ENCODE measurements at regions not wholly inside any gene's neighbourhood (a gene's known extent, or its start where the extent isn't known, plus 50 kb on each side); places are given as distances from the start of the nearest gene placed in this dataset.

GRCh38 chr9:75389101-75389500, 300.8 kb downstream of the OSTF1 start:
- ChIA-PET CTCF (no interaction called here), POLR2A (no interaction called here)
- H3K9me3 ChIP-seq (ENCODE audit: control insufficient read depth, insufficient read depth, low read depth, low read length): no peaks in the 10 kb centered on the region
- no peaks in the 10 kb centered on the region for H3K4me1 ChIP-seq (ENCODE audit: control insufficient read depth, insufficient read depth, low read length)
- H3K4me3 ChIP-seq (ENCODE audit: low read depth, low read length): no peak overlapping the region
- H3K36me3 ChIP-seq (ENCODE audit: control insufficient read depth in 2 of 2, insufficient read depth in 1 of 2, low read length in 2 of 2): no peaks in the 10 kb centered on the region
- no peak overlapping the region for H3K27ac ChIP-seq (ENCODE audit: extremely low read depth, low read depth, low read length)
- TF ChIP-seq MZF1 (tag by site-specific recombination; IDR thresholded peaks at IDR 0.05; ENCODE audit: borderline replicate concordance): no peak

DNA sequence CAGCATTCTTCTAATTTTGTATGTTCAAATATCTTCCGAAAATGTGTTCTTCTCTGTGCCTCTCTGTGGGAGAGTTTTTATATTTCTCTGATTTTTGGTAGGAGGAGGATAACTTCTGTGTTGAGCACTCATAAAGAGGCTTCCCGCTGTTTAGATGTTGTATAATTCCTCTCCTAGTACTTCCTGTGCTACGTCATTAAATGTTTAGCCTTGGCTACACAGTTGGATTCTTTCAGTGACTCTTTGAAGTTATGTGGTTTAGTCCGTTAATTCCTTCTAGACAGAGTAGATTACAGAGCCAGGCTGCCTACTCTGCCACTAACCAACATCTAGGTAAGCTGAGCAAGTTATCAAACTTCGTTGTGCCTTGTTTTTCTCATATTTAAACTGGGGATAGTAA, 302.6 kb downstream of the OSTF1 start:
- Histone ChIP-seq H3K27ac (ENCODE audit: extremely low read depth, low read depth, low read length) (no peak overlapping the region), H3K4me1 (ENCODE audit: control insufficient read depth, insufficient read depth, low read length) (no peaks in the 10 kb centered on the region), H3K9me3 (ENCODE audit: control insufficient read depth, insufficient read depth, low read depth, low read length) (no peaks in the 10 kb centered on the region), H3K4me3 (ENCODE audit: low read depth, low read length) (no peak overlapping the region), H3K36me3 (ENCODE audit: control insufficient read depth in 2 of 2, insufficient read depth in 1 of 2, low read length in 2 of 2) (no peaks in the 10 kb centered on the region)
- ChIA-PET CTCF (interaction anchor here (0.7 kb wide), 1 partner anchor 9 kb away, joined by 3 read pairs; no protein-coding TSS in a partner anchor), POLR2A (no interaction called here)
- TF ChIP-seq, protein P1, sequence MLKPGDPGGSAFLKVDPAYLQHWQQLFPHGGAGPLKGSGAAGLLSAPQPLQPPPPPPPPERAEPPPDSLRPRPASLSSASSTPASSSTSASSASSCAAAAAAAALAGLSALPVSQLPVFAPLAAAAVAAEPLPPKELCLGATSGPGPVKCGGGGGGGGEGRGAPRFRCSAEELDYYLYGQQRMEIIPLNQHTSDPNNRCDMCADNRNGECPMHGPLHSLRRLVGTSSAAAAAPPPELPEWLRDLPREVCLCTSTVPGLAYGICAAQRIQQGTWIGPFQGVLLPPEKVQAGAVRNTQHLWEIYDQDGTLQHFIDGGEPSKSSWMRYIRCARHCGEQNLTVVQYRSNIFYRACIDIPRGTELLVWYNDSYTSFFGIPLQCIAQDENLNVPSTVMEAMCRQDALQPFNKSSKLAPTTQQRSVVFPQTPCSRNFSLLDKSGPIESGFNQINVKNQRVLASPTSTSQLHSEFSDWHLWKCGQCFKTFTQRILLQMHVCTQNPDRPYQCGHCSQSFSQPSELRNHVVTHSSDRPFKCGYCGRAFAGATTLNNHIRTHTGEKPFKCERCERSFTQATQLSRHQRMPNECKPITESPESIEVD (tag by site-specific recombination; IDR thresholded peaks at IDR 0.05): peak; percentile 13; the same call in 1 of the 2 replicates
- TF ChIP-seq ZNF626 (tag by site-specific recombination; IDR thresholded peaks at IDR 0.05): no peak
- peak; percentile 24; the same call in 1 of the 2 replicates for TF ChIP-seq ZIC2 (tag by site-specific recombination; IDR thresholded peaks at IDR 0.05)

DNA sequence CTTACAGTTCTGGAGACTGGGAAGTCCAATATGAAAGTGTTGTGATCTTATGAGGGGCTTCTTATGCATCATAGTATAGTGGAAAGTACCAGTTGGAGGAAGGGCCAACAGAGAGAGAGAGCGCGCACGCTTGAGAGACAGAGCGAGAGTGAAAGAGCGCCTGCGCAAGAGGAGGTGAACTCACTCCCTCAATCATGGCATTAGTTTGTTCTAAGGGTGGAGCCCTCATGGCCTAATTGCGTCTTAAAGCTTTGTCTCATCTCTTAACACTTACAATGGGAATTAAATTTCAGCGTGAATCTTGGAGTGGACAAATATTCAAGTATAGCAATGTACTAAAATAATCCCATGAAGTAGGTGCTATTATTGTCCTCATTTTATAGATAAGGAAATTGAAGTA, 303.2 kb downstream of the OSTF1 start:
- TF ChIP-seq REPIN1 (tag by site-specific recombination; IDR thresholded peaks at IDR 0.05; ENCODE audit: low read depth) (no peak), ZNF558 (tag by site-specific recombination; IDR thresholded peaks at IDR 0.05) (no peak), ZSCAN16 (tag by site-specific recombination; IDR thresholded peaks at IDR 0.05) (no peak), YY2 (tag by site-specific recombination; IDR thresholded peaks at IDR 0.05) (no peak), ZNF37A (tag by site-specific recombination; IDR thresholded peaks at IDR 0.05) (no peak), ZNF658 (tag by site-specific recombination; IDR thresholded peaks at IDR 0.05) (no peak)
- TF ChIP-seq, protein P2, sequence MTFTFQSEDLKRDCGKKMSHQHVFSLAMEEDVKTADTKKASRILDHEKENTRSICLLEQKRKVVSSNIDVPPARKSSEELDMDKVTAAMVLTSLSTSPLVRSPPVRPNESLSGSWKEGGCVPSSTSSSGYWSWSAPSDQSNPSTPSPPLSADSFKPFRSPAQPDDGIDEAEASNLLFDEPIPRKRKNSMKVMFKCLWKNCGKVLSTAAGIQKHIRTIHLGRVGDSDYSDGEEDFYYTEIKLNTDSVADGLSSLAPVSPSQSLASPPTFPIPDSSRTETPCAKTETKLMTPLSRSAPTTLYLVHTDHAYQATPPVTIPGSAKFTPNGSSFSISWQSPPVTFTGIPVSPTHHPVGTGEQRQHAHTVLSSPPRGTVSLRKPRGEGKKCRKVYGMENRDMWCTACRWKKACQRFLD (tag by site-specific recombination; IDR thresholded peaks at IDR 0.05): no peak
- no peaks in the 10 kb centered on the region for H3K4me1 ChIP-seq (ENCODE audit: control insufficient read depth, insufficient read depth, low read length)
- H3K4me3 ChIP-seq (ENCODE audit: low read depth, low read length): no peak overlapping the region
- CTCF ChIA-PET: no interaction called here
- H3K36me3 ChIP-seq (ENCODE audit: control insufficient read depth in 2 of 2, insufficient read depth in 1 of 2, low read length in 2 of 2): no peaks in the 10 kb centered on the region
- no peaks in the 10 kb centered on the region for H3K9me3 ChIP-seq (ENCODE audit: control insufficient read depth, insufficient read depth, low read depth, low read length)
- POLR2A ChIA-PET: no interaction called here
- no peak overlapping the region for H3K27ac ChIP-seq (ENCODE audit: extremely low read depth, low read depth, low read length)

DNA sequence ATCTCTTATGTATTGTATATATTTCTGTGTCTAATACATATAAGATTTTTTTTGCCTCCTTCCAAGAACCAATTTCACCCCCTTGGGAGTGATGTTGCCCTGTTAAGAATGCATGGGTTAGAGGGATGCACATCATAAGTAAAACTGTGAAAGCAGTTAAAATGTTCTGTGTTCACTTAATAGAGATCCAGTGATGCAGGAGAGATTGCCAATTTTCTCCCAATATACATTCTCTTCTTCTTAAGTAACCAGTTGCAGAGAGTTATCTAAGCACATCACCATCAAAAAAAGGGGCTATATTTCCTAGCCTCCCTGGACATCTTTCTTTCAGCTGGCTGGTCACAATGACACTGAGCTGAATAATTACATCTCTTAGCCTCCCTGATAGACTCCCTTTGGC, 307.0 kb downstream of the OSTF1 start:
- H3K27ac ChIP-seq (ENCODE audit: extremely low read depth, low read depth, low read length): no peak overlapping the region
- POLR2A ChIA-PET: no interaction called here
- no peaks in the 10 kb centered on the region for H3K9me3 ChIP-seq (ENCODE audit: control insufficient read depth, insufficient read depth, low read depth, low read length)
- no peaks in the 10 kb centered on the region for H3K36me3 ChIP-seq (ENCODE audit: control insufficient read depth in 2 of 2, insufficient read depth in 1 of 2, low read length in 2 of 2)
- H3K4me1 ChIP-seq (ENCODE audit: control insufficient read depth, insufficient read depth, low read length): no peaks in the 10 kb centered on the region
- CTCF ChIA-PET: interaction anchor here (1.2 kb wide), 1 partner anchor 14 kb away, joined by 3 read pairs; no protein-coding TSS in a partner anchor
- no peak for TF ChIP-seq ZNF529 (tag by site-specific recombination; IDR thresholded peaks at IDR 0.05; ENCODE audit: insufficient replicate concordance)
- TF ChIP-seq, protein P3, sequence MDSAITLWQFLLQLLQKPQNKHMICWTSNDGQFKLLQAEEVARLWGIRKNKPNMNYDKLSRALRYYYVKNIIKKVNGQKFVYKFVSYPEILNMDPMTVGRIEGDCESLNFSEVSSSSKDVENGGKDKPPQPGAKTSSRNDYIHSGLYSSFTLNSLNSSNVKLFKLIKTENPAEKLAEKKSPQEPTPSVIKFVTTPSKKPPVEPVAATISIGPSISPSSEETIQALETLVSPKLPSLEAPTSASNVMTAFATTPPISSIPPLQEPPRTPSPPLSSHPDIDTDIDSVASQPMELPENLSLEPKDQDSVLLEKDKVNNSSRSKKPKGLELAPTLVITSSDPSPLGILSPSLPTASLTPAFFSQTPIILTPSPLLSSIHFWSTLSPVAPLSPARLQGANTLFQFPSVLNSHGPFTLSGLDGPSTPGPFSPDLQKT (IDR thresholded peaks at IDR 0.05; ENCODE audit: borderline replicate concordance, low read depth, low read length): no peak
- no peak for TF ChIP-seq IKZF3 (tag by site-specific recombination; IDR thresholded peaks at IDR 0.05)
- no peak for TF ChIP-seq ZNF549 (tag by site-specific recombination; IDR thresholded peaks at IDR 0.05)
- no peak overlapping the region for H3K4me3 ChIP-seq (ENCODE audit: low read depth, low read length)

Data from HEK293 (cell line).